Right forelimb (tissue), 1 donor: ENCODE measurements at regions not wholly inside any gene's neighbourhood (a gene's known extent, or its start where the extent isn't known, plus 50 kb on each side); places are given as distances from the start of the nearest gene placed in this dataset.
"Not testable (repeated sequence)": the region's sequence is repeated elsewhere in the genome, so short reads cannot be mapped to it uniquely, and the experiment has no call there.

ENCODE experiments used
- DNase-seq: peaks from one replicate; pipeline ENCODE4 v3.0.0-alpha.2; 2018

GRCh38 chr5:87588316-87588715 is 175.6 kb upstream of the CCNH start:
- no peak for DNase-seq

DNA sequence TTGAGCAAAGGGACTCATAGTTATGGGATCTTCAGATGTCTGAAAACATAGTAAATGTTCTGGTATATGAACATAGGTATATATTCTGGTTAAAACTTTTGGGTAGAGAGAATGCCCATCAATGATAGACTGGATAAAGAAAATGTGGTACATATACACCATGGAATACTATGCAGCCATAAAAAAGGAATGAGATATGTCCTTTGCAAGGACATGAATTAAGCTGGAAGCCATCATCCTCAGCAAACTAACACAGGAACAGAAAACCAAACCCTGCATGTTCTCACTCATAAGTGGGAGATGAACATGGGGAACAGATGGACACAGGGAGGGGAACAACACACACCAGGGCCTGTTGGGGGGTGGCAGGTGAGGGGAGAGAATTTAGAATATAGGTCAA is 171.0 kb upstream of the CCNH start:
- DNase-seq = not testable (repeated sequence)

GRCh38 chr5:87582149-87582548 is 169.4 kb upstream of the CCNH start:
- DNase-seq = no peak

GRCh38 chr5:87581661-87582060 is 168.9 kb upstream of the CCNH start:
- no peak for DNase-seq

DNA sequence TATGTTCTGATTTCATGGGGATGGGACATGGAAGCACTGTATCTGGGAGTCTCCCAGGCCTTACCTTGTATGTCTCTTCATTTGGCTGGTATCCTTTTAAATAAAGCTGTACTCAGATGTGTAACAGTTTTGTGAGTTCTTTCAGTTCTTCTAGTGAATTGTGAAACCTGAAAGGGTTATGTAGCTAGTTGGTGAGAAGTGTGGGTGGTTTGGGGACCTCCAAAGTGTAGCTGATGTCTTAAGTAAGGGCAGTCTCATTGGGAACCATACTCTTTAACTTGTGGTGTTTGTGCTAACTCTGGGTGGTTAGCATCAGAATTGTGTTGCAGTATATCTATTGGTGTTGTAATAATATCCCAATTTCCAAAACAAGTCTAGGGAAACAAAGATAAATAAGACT is 166.9 kb upstream of the CCNH start:
- DNase-seq = no peak

- no peak for DNase-seq
Observed at GRCh38 chr5:87576867-87577266, 164.1 kb upstream of the CCNH start.

GRCh38 chr5:87576306-87576705 is 163.6 kb upstream of the CCNH start:
- DNase-seq = not testable (repeated sequence)

GRCh38 chr5:87574106-87574505 is 161.4 kb upstream of the CCNH start:
- DNase-seq = no peak

DNA sequence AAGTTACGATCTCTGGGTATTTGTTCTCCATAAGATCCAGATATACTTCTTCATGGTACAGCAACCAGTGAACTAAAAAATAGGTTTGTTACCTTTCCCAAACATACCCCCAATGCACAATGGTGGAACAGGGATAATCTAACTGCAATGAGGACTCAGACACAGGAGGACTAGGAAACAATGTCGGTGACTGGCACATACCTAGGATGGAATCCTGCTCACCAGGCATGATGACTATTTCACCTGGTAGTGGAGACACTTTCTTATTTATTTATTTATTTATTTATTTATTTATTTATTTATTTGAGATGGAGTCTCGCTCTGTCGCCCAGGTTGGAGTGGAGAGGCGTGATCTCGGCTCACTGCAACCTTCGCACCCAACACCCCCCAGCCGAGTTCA is 159.9 kb upstream of the CCNH start:
- no peak for DNase-seq

DNA sequence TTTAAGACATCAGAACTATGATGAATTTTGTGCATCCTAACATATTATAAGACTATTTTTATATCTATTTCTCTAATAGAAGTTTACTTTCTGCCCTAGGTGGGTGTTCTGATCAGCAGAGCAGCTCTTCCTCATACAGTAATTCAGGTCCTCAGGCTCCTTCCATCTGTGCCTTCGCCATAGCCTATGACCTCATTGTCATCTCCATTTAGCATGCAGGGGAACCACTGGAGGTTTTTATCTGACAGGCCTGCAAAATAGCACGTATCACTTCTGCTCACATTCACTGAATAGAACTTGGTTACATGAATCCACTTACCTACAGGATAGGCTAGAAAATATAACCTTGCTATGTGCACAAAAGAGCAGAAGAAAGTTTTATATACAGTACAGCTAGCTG is 159.4 kb upstream of the CCNH start:
- no peak for DNase-seq

- DNase-seq = no peak
Observed at GRCh38 chr5:87570366-87570765, 157.6 kb upstream of the CCNH start.

DNA sequence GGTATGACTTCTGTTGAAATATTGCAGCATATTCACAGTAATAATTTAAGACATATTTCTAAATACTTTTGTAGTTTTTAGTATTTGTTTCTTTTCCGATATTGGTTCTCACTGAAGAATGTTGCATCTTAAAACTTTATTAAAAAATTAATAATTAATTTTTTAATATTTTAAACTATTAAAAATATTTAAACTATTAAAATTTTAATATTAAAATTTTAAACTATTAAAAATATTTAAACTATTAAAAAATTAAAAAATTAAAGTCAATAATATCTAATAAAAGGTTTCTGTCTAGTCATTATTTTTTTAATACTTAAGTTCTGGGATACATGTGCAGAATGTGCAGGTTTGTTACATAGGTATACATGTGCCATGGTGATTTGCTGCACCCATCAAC is 149.3 kb upstream of the CCNH start:
- DNase-seq = no peak

GRCh38 chr5:87560528-87560927 is 147.8 kb upstream of the CCNH start:
- no peak for DNase-seq

DNA sequence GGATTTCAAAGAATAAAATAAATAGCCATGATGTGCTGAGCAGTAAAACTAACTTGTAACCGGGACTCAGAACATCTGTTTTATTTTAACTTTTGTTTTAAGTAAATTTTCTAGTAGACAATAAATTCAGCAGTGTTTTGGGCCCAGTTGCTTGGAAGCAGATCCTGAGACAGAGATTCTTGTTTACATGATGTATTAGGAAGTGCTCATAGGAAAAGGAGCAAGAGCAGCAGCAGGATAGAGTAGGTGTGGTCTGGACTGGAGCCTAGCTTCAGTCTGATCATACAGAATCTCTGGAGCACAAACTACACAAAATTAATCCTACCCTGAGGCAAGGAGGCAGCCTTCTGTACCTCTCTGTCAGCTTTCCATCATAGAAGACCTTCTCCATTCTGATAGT is 139.2 kb upstream of the CCNH start:
- DNase-seq = no peak

- DNase-seq = no peak
Observed at GRCh38 chr5:87541676-87542075, 128.9 kb upstream of the CCNH start.

DNA sequence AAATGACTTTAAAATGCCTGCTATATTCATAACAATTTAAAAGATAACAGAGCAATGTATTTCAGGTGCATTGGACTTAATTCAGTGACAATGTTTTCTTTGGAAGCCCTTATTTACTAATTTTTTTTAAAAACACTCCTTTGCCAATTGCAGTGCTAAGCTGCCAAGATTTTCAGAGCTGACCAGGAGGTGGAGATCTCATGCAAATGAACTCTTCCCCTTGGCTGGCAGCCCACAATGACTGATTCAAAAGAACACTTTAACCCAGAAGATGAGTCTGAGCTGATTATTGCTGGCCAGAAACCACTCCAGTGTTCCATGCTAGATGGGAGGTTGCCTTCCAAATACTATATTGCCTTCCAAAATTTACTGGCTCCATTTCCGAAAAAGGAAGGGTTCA is 128.3 kb upstream of the CCNH start:
- DNase-seq = peak; percentile 49

GRCh38 chr5:87539839-87540238 is 127.1 kb upstream of the CCNH start:
- no peak for DNase-seq

- no peak for DNase-seq
Observed at GRCh38 chr5:87536365-87536764, 123.6 kb upstream of the CCNH start.

DNA sequence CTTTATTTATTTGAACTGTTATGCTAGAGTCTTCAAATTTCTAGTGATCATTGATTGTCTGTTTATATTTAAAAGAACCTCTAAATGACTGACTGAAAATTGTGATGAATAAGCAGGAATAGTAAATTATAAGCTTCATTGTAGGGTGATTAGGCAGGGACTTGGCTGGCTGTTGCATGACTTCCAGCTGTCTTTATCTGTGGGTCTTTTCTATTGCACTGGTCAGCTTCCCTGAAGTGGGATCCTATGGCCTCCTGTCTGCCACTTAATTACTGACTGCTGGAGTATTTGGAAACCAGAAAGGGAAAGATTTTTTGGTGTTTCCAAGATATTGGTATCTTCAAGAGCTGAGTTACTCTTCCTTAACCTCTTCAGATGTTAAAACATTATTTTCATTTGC is 123.0 kb upstream of the CCNH start:
- no peak for DNase-seq

DNA sequence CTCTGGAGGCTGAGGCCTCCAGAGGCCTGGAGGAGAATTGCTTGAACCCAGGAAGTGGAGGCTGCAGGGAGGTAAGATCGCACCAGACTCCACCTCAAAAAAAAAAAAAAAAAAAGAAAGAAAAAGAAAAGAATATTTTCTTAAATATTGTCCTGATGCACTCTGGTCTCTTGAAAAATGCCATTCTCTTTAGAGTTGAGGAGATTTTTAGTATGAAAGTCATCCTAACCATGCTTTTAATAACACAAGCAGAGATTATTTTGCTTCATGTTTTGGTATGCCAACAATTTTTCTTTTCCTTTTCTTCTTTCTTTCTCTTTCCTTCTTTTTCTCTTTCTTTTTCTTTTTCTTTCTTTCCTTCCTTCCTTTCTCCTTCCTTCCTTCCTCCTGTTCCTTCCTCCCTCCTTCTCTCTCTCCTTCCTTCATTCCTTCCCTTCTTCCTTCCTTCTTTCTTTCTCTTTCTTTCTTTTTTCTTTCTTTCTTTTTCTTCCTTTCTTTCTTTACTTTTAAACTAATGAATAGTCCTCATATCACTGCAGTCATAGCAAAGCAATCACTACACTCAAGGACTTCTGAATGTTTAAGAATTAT is 116.9 kb upstream of the CCNH start:
- DNase-seq = no peak

DNA sequence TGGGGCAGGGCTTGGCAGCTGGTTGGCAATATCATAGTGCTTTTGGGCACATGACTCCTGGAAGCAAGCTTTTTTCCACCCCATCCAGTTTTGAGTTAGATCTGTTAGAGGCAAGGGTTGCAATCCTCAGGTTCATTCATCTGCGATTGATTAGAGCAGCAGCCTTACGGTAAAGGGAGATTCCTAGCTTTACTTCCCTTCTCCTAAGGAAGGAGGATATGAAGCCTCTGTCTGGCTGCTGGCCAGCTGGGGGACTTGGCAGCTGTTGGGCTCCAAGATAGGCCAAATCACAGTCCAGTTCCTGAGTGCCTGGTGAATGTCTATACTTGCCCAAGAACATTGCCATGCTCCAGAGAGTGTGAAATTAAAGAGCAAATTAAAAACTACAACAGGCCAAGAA is 113.4 kb upstream of the CCNH start:
- DNase-seq = no peak

DNA sequence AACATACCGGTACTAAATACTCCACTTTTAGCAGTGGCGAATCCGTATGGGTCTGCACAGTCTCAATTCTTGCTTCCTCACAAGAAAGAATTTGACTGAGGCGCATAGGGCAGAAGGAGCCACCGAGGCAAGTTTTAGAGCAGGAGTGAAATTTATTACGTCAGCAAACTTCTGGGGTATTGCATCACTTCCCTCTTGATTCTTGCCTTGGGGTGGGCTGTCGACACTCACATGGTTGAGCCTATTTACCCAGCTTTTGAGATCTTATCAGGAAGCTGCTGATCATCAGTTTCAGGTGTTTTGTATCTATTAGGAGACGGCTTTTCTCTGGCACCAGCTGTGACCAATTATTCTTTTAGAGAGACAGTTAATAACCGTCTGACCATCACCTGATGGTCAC is 111.5 kb upstream of the CCNH start:
- no peak for DNase-seq

GRCh38 chr5:87511778-87512177 is 99.0 kb upstream of the CCNH start:
- not testable (repeated sequence) for DNase-seq

- no peak for DNase-seq
Observed at GRCh38 chr5:87503004-87503403, 90.3 kb upstream of the CCNH start.

DNA sequence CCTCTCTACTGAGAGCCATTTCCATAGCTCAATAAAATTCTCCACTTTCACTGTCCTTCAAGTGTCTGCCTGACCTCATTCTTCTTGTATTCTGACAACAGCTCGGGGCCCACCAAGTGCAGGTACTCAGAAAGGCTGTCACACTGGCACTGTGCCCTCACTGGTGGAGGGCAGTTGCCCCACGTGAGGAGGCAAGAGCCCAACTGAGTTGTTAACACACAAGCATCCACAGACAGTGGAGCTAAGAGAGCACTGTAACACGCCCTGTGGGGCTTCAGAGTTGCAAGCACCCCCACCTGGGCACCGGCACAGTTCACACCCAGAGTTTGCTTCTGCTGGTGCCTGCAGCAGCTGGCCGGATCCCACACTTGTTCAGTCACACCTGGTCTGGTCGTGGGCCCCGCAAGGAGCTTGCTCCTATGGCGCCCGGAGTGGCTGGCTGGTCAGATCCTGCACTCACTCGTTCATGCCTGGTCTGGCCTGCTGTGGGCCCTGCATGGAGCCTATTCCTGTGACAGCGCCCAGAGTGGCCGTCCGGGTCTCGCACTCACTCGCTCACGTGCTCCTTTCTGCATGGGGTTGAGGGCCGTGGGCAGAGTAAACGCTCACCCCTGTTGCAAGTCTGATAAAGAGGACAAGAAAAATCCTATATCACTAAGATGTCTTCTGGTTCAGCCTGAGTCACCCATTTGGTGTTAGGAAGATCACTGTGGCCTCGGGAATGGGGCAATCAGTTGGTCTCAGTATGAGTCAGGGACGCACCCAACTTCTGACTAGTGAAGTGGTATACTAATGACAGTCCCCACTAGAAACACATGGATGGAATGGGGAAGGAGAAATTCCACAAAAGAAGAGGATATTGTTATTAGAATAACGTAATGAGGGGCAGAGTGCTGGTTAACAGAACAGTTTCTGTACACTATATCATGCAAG is 87.0 kb upstream of the CCNH start:
- DNase-seq = no peak
